ENCODE measurements at regions not wholly inside any gene's neighbourhood (a gene's known extent, or its start where the extent isn't known, plus 50 kb on each side); places are given as distances from the start of the nearest gene placed in this dataset.
"Not testable (repeated sequence)": the region's sequence is repeated elsewhere in the genome, so short reads cannot be mapped to it uniquely, and the experiment has no call there.

- no peak for DNase-seq (ENCODE audit: low read depth in 2 of 2)
Observed at GRCh38 chr20:50357783-50358161, 152.4 kb upstream of the PTPN1 start.

- DNase-seq (ENCODE audit: low read depth in 2 of 2): no peak
Observed at GRCh38 chr20:50358166-50358565, 152.0 kb upstream of the PTPN1 start.

GRCh38 chr20:50358971-50359370 lies 151.2 kb upstream of the PTPN1 start:
- DNase-seq (ENCODE audit: low read depth in 2 of 2): no peak

DNA sequence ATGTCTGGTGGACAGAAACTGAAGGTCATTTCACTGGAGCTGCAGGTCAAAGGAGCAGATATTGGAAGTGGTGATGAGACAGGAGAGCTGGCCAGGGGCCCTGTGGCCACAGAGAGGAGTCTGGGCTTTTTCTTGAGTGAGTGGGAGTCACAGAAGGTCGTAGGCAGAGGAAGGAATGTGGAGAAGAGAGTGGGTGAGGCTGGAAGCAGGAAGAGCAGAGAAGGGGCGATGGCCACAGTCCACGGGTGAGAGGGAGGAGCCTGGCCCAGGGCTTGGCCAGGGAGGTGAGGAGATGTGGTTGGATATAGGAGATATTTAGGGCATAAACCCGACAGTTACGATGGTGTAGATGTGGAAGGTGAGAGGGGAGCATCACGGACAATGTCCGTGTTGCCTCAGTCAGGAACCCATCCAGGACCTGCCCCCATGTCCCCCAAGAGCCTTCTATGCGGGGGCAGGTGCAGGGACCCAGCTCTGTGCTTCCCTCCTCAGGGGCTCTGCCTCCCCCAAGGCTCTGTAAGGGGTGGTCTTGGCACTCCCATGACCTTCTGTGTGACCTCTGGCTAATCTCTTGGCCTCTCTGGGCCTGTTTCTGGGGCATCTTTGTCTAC lies 150.5 kb upstream of the PTPN1 start:
- no peak for DNase-seq (ENCODE audit: low read depth in 2 of 2)

DNA sequence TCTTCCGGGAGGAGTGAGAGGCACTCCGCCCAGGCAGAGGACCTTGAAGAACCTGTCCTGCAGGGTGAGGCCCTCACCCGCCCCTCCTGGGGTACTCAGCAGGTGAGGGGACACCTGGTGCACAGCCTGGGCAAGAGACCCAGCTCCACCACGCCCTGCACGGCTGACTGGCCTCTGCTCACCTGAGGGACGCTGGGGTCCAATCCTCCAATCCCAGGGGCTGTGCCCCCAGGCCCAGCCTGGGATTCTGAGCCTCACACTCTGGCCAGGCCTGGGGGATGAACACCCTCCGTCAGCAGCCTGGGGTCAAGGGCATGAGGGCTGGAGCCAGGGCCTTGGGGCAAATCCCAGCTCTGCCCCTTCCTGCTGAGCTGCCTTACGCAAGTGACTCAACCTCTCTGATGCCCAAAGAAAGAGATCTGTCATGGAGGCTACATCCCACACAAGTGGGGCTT lies 149.9 kb upstream of the PTPN1 start:
- DNase-seq (ENCODE audit: low read depth in 2 of 2): no peak

DNA sequence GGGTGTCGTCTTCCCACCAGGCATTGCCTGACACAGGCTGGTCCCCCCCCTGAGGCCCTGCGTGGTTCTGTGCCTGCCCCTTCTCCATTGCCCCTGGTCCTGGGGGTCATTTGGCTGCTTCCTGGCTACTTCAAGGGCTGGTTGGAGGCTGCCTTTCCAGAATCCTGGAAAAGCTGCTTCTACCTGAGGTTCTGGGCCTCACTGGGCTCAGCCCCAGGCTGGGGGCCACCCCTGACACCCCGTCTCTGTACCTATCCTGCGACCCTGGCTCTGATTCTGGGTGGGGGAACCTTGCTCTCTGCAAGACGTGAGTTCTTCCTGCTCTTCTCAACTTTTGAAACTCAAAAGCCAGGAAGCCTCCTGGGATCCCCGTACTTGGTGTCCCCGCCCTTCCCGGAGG lies 149.3 kb upstream of the PTPN1 start:
- DNase-seq (ENCODE audit: low read depth in 2 of 2): no peak

DNA sequence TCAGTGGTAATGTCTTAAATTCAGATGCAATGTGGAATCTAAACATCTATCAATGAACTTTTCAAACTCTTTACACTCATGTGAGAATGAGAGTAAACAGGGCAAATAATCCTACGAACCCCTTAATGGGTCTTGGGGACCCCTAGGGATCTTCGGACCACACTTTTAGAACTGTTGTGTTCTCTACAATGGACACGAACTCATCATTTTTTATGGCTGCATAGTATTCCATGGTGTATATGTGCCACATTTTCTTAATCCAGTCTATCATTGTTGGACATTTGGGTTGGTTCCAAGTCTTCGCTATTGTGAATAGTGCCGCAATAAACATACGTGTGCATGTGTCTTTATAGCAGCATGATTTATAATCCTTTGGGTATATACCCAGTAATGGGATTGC lies 148.0 kb upstream of the PTPN1 start:
- not testable (repeated sequence) for DNase-seq (ENCODE audit: low read depth in 2 of 2)

GRCh38 chr20:50363027-50363426 lies 147.2 kb upstream of the PTPN1 start:
- DNase-seq (ENCODE audit: low read depth in 2 of 2): no peak

DNA sequence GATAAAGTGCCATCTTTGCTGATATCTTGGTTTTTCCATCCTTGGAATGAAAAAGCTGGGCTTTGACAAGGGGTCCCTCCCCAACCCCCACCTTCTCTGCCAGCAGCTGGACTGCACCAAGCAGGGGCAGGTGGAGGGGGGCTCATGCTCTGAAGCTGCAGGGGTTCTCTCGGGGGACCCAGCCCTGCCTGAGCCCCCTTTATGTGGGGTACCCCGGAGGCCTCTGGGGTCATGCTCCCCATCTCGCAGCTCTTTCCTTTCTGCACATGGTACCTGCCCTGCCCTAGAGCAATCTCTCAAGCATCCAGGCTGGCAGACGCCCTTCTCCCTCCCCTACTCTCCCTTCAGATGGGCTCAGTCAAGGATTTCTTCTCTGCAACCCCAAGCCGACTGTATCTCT lies 146.7 kb upstream of the PTPN1 start:
- no peak for DNase-seq (ENCODE audit: low read depth in 2 of 2)

DNA sequence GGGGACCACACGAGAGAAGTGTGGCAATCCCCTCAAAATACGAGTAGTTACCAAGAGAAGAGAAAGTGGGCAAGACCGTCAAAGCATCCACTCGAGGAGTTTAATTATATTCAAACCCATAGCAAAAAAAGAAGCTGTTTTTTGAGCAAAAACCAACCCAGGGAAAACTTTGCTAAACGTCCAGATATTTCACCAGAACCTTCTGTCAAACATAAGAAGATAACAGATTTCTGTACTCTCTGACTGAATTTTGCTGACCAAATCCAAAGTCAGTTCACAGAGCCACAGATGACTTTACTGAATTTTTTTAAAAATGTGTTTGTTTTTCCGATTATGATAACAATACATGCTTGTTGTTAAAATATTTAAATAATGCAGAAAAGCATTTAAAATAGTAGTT lies 145.6 kb upstream of the PTPN1 start:
- no peak for DNase-seq (ENCODE audit: low read depth in 2 of 2)

GRCh38 chr20:50366270-50367103 lies 143.7 kb upstream of the PTPN1 start:
- DNase-seq (ENCODE audit: low read depth in 2 of 2): no peak

DNA sequence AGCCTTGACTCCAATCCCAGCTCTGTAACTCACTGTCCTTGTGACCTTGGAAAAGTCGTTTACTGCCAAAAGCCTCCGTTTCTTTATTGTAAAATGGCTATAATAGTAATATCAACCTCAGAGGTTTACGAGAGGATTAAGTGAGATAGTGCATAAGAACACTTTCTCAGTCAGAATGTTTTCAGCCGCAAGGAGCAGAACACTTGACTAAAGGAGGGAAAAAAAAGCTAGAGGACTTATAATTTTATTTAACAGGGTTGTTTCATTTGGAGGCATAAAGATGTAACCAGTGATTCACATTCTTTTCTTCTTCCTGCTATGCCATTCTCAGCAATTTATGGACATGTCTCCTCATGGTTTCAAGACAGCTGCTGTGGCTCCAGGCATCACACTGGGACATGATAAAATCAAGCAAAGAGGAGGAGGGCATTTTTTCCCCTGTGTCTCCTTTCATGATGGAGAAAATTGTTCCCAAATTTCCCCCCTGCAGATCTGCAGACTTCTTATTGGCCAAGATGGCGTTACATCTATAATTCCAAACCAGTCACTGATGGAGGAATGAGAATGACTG lies 143.0 kb upstream of the PTPN1 start:
- DNase-seq (ENCODE audit: low read depth in 2 of 2): no peak

DNA sequence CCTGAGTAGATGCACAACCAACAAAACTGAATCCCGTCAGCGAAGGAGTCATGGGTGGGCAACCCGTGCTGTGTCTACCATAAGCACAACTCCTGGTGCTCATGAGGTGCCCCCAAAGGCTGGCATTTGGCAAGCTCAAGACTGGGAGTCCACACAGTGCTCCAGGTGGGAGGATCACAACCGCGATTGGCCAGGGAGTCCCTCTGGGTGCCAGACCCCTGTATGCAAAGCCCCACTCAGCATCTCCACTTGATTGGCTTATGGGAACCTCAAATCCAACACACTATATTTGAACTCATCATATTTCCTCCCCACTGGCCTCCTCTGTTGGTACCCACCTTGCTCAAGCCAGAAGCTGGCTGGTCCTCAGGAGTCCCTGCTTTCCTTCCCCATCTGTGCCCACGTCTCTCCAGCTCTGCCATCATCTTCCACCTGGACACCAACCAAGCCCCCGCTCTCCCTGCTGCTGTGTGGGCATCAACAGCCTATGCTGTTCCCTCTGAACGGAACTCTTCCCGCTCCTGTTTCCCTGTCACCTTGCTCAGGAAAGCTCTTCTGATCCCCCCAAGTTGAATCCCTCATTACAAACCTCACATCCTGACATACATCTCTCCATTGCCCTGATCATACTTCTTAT lies 142.3 kb upstream of the PTPN1 start:
- no peak for DNase-seq (ENCODE audit: low read depth in 2 of 2)

GRCh38 chr20:50368386-50368785 lies 141.8 kb upstream of the PTPN1 start:
- DNase-seq (ENCODE audit: low read depth in 2 of 2): no peak

GRCh38 chr20:50368813-50369224 lies 141.4 kb upstream of the PTPN1 start:
- no peak for DNase-seq (ENCODE audit: low read depth in 2 of 2)

DNA sequence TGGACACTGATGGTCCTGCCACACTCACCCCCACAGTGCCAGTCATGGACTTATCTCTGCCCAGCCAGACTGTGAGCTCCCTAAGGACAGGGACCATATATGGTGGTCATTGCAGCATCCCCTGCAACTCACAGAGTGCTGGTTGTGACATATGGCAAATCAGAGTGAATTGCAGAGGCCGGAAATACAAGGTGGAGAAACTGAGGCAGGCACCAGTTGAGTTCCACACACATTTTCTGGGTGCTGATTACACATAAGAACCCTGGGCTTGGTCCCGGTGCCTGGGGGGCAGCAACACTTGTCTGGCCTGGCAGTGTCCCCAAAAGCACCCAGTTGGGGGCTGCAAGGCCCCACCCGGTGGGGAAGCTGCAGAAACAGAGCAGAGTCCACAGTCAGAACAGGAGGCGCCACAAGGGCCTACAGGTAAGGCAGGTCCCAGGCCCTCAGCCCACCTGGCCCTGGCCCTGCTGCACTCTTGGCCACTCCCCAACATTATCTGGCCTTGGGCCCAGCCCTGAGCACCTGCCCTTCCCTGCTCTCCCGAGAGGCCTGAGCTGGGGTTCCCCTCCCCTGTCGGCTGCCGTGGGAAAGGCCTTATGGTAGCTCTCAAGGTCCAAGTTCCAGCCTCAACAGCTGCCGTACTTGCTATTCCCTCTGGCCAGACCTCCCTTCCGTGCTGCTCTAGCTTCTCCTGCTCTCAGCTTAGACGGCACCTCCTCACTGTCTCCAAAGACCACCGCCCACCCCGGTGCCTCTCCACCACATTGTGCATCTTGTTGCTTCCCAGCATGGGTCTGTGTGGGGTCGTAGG lies 140.8 kb upstream of the PTPN1 start:
- no peak for DNase-seq (ENCODE audit: low read depth in 2 of 2)

- no peak for DNase-seq (ENCODE audit: low read depth in 2 of 2)
Observed at GRCh38 chr20:50370036-50370566, 140.1 kb upstream of the PTPN1 start.

DNA sequence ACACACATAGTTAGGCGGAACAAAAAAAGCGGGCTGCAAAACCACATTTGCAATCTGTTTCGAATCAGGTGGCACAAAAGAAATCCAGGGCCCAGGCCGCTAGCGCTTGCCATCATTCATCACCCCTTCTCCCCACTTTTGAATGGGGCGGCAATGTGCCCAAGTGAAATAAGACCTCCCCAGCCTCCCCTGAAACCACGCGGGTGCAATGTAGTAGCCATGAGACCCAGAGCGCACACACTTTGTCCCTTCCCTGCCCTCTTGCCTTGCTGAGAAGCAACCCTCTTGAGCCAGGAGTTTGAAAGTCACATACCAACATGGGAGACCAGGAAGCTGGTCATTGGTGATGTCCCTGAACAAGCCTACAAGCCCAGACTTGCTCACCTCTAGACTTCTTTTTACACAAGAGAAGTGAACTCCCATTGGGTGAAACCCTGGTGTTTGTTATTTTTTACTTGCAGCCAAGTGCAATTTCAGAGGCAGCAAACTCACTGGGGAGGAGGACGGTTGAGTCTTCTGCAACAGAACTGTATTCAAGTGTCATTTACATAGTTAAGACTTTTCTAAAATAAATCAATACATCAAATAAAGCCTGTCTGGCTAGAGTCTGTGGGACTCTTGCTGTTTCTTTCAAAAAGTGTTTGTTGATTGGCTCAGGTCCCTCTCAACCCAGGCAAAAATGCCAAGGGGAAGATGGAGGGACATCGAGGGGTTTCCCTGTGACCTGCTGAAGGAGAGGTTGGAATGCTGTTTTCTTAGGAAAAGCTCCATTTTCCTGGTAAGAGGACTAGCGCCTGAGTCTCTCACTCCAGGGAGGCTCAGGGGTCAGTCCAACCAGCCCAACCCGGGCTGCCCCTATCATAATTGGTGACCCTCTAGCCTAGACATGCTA lies 138.1 kb upstream of the PTPN1 start:
- DNase-seq (ENCODE audit: low read depth in 2 of 2): no peak

DNA sequence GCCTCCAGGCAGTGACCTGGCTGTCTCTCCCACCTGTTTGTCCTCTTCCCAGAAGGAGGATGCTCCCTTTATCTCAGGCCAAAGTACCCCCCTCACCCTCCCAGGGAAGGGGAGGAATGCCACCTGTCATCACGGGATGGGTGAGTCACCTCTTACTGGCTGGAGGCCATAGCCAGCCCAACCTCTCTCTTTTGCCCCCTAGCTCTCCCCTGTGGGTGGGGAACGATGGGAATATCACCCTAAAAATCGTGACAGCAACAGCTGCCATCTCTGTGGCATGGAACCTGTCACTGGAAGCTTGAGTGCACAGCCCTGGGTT lies 137.5 kb upstream of the PTPN1 start:
- DNase-seq (ENCODE audit: low read depth in 2 of 2): no peak

DNA sequence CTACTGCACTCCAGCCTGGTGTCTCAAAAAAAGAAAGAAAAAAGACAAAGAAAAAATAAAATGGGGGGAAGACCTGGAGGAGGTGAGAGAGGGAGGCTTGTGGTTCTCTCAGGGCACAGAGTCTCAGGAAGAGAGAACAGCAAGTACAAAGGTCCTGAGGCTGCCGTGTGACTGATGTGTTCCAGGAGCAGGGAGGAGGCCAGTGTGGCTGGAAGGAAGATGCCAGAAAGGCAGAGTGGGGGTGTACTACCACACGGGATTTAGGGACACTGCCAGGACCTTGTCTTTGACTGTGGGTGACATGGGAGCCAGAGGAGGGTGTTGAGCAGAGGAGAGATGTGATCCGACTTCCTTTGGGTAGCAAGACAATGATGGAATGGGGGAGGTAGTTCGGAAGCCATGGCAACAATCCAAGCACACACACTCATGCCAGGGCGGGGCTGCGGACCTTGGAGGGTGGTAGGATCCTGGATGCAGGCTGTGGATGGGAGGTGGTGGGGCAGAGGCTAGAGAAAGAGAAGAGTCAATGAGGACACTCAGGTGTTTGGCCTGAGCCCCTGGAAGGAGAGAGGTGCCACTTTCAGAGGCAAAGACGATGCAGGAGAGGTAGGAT lies 136.4 kb upstream of the PTPN1 start:
- no peak for DNase-seq (ENCODE audit: low read depth in 2 of 2)

Measured in stimulated activated CD8-positive, alpha-beta memory T cell treated with anti-CD3 and anti-CD28 coated beads, Interleukin-7, amount 100 ng/mL, for 4 hours (primary cell).